WTC11 (cell line): ENCODE measurements at regions not wholly inside any gene's neighbourhood (a gene's known extent, or its start where the extent isn't known, plus 50 kb on each side); places are given as distances from the start of the nearest gene placed in this dataset.

Source experiments
- ATAC-seq: fragments of 200-7000 bp; cut with Tn5 transposase; 2 replicates; pipeline ENCODE4 v1.10.0; 2021; ENCODE audit warnings: mild to moderate bottlenecking, moderate library complexity
- CTCF ChIA-PET: fragments of 300-600 bp; sonication (Branson Sonifier 250); formaldehyde crosslinking; loops from one replicate; lab custom pipeline; 2021; ENCODE audit warnings: antibody characterized with exemption; lab: Charles Lee
- POLR2A ChIA-PET: fragments of 350-600 bp; sonication (Branson Sonifier 250); formaldehyde crosslinking; loops from one replicate; lab custom pipeline; 2021; ENCODE audit warnings: antibody characterized with exemption; lab: Charles Lee
- DNase-seq: peaks from one replicate; pipeline ENCODE4 v3.0.0; 2021; ENCODE audit warnings: low spot score
- H3K27ac Mint-ChIP-seq: 2 replicates; pipeline ENCODE4 v1.8.0; 2021; ENCODE audit warnings: mixed read lengths
- H3K27me3 Mint-ChIP-seq: 2 replicates; pipeline ENCODE4 v1.8.0; 2021; ENCODE audit warnings: low read depth, mild to moderate bottlenecking, moderate library complexity, mixed read lengths
- H3K36me3 Mint-ChIP-seq: 2 replicates; pipeline ENCODE4 v1.8.0; 2021; ENCODE audit warnings: mixed read lengths
- H3K4me1 Mint-ChIP-seq: 2 replicates; pipeline ENCODE4 v1.8.0; 2022; ENCODE audit warnings: mixed read lengths
- H3K4me3 Mint-ChIP-seq: 2 replicates; pipeline ENCODE4 v1.8.0; 2021; ENCODE audit warnings: mild to moderate bottlenecking, moderate library complexity, mixed read lengths
- H3K9me3 Mint-ChIP-seq: 2 replicates; pipeline ENCODE4 v1.8.0; 2021; ENCODE audit warnings: mixed read lengths
- AFF4 ChIP-seq: sonication (generic); formaldehyde crosslinking; IDR thresholded peaks from 2 replicates; pipeline ENCODE4 v1.8.1; 2023; ENCODE audit warnings: mild to moderate bottlenecking, missing genetic modification reagents, borderline replicate concordance
- FOXK1 ChIP-seq: sonication (generic); formaldehyde crosslinking; IDR thresholded peaks from 2 replicates; pipeline ENCODE4 v1.8.0; 2022; ENCODE audit warnings: mild to moderate bottlenecking, moderate library complexity, missing genetic modification reagents
- FOXP1 ChIP-seq: sonication (generic); formaldehyde crosslinking; IDR thresholded peaks from 2 replicates; pipeline ENCODE4 v1.8.0; 2022; ENCODE audit warnings: missing genetic modification reagents, mild to moderate bottlenecking, moderate library complexity, borderline replicate concordance
- GABPB1 ChIP-seq: sonication (generic); formaldehyde crosslinking; IDR thresholded peaks from 2 replicates; pipeline ENCODE4 v1.8.1; 2023; ENCODE audit warnings: mild to moderate bottlenecking, missing genetic modification reagents
- MLX ChIP-seq: sonication (generic); formaldehyde crosslinking; IDR thresholded peaks from 2 replicates; pipeline ENCODE4 v1.8.1; 2023; ENCODE audit warnings: mild to moderate bottlenecking, missing genetic modification reagents, moderate library complexity
- MXD4 ChIP-seq: fragments of 250-450 bp; sonication (Bioruptor Pico); IDR thresholded peaks from 2 replicates; pipeline ENCODE4 v1.8.0; 2021; ENCODE audit warnings: mild to moderate bottlenecking, moderate library complexity, borderline replicate concordance
- NR3C1 ChIP-seq: sonication (generic); formaldehyde crosslinking; conservative IDR thresholded peaks from 2 replicates; pipeline ENCODE4 v1.8.1; 2023; ENCODE audit warnings: low read depth, mild to moderate bottlenecking, missing genetic modification reagents
- PREB ChIP-seq: sonication (generic); formaldehyde crosslinking; IDR thresholded peaks from 2 replicates; pipeline ENCODE4 v1.8.1; 2022; ENCODE audit warnings: mild to moderate bottlenecking, missing genetic modification reagents, moderate library complexity, borderline replicate concordance
- TP53 ChIP-seq: sonication (generic); formaldehyde crosslinking; IDR thresholded peaks from 2 replicates; pipeline ENCODE4 v1.8.1; 2023; ENCODE audit warnings: mild to moderate bottlenecking, missing genetic modification reagents
- ZNF121 ChIP-seq: sonication (generic); formaldehyde crosslinking; IDR thresholded peaks from 2 replicates; pipeline ENCODE4 v1.8.0; 2023; ENCODE audit warnings: missing genetic modification reagents
- ZNF219 ChIP-seq: sonication (generic); formaldehyde crosslinking; IDR thresholded peaks from 2 replicates; pipeline ENCODE4 v1.8.0; 2023; ENCODE audit warnings: missing genetic modification reagents, mild to moderate bottlenecking, borderline replicate concordance
- ZNF423 ChIP-seq: fragments of 250-450 bp; sonication (Bioruptor Pico); IDR thresholded peaks from 2 replicates; pipeline ENCODE4 v2.1.2; 2022; ENCODE audit warnings: mild to moderate bottlenecking, moderate library complexity
- ZNF532 ChIP-seq: fragments of 250-450 bp; sonication (Bioruptor Pico); IDR thresholded peaks from 2 replicates; pipeline ENCODE4 v1.9.0; 2021; ENCODE audit warnings: mild to moderate bottlenecking, borderline replicate concordance
- TF ChIP-seq, protein P1 (sequence below): fragments of 250-450 bp; sonication (Bioruptor Pico); IDR thresholded peaks from 2 replicates; pipeline ENCODE4 v1.9.0; 2021; ENCODE audit warnings: moderate library complexity, mild to moderate bottlenecking, inconsistent platforms, borderline replicate concordance

DNA sequence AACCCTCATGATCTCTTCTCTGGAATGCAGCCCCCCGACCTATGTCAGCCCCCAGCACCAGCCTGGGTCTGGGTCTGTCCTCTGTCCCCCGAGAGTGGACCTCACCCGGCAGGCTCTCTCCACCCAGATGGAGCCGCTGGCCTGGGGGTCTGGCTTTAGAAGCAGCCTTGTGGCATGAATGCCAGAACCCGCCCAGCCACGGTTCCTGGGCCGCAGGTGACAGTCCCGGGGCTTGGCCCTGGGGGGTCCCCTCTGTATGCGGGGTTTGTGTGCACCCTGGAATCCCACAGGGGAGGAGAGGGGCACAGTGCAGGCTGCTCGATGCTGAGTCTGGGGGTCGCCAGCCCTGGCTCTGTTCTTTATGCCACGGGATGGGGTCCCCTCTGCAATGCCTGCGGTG lies 96.0 kb upstream of the ACTRT2 start (continued):
- no peak for TF ChIP-seq ZNF219 (CRISPR knock-in tag)
- no peak for TF ChIP-seq TP53 (CRISPR knock-in tag)
- no peak for TF ChIP-seq NR3C1 (CRISPR knock-in tag)
- no peak for TF ChIP-seq ZNF423
- no peak for TF ChIP-seq GABPB1 (CRISPR knock-in tag)
- TF ChIP-seq AFF4 (CRISPR knock-in tag), result no peak
- no peak for TF ChIP-seq FOXP1 (CRISPR knock-in tag)
- no peak for TF ChIP-seq ZNF121 (CRISPR knock-in tag)
- no peak for TF ChIP-seq PREB
- TF ChIP-seq, all 79 proteins: peak for 0

- H3K9me3 Mint-ChIP-seq, result 0 out of 2 replicates have a peak, but pooled peaks cover 7% of the 10 kb centered on the region
- ATAC-seq (no peak), DNase-seq (no peak)
- no peak overlapping the region for H3K4me3 Mint-ChIP-seq
- ChIA-PET CTCF (no interaction called here), POLR2A (no interaction called here)
- H3K27me3 Mint-ChIP-seq, result peaks cover 5% of the 10 kb centered on the region; the same call in 1 of the 2 replicates
- peaks cover 15% of the 10 kb centered on the region for H3K36me3 Mint-ChIP-seq
- H3K27ac Mint-ChIP-seq, result no peak overlapping the region
- no peaks in the 10 kb centered on the region for H3K4me1 Mint-ChIP-seq
- TF ChIP-seq ZNF532 (CRISPR knock-in tag) (no peak), FOXK1 (CRISPR knock-in tag) (no peak), MXD4 (CRISPR knock-in tag) (no peak), MLX (CRISPR knock-in tag) (no peak)
- TF ChIP-seq, protein P1, sequence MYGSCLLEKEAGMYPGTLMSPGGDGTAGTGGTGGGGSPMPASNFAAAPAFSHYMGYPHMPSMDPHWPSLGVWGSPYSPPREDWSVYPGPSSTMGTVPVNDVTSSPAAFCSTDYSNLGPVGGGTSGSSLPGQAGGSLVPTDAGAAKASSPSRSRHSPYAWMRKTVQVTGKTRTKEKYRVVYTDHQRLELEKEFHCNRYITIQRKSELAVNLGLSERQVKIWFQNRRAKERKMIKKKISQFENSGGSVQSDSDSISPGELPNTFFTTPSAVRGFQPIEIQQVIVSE, result no peak
These were observed 95.3 kb upstream of the ACTRT2 start for GRCh38 chr1:2925918-2926317.
